ENCODE measurements at regions not wholly inside any gene's neighbourhood (a gene's known extent, or its start where the extent isn't known, plus 50 kb on each side); places are given as distances from the start of the nearest gene placed in this dataset.

GRCh38 chr12:118575730-118576129 lies 199.4 kb downstream of the SUDS3 start (continued):
- TF ChIP-seq ZBTB43 (CRISPR knock-in tag; IDR thresholded peaks at IDR 0.05): no peak
- no peak for TF ChIP-seq ZBTB21 (CRISPR knock-in tag; IDR thresholded peaks at IDR 0.05; ENCODE audit: borderline replicate concordance)

GRCh38 chr12:118581371-118581770 lies 205.0 kb downstream of the SUDS3 start:
- DNase-seq (ENCODE audit: low spot score): no peak

GRCh38 chr12:118582863-118583262 lies 206.5 kb downstream of the SUDS3 start:
- DNase-seq (ENCODE audit: low spot score) (no peak), ATAC-seq (no peak)
- Mint-ChIP-seq H3K27me3 (ENCODE audit: low read depth) (peaks cover 4% of the 10 kb centered on the region; the same call in 1 of the 2 replicates), H3K4me3 (no peak overlapping the region), H3K27ac (no peak overlapping the region), H3K36me3 (peaks cover 7% of the 10 kb centered on the region), H3K4me1 (peaks cover 16% of the 10 kb centered on the region), H3K9me3 (peaks cover 18% of the 10 kb centered on the region)
- no peak for TF ChIP-seq ZNF219 (CRISPR knock-in tag; IDR thresholded peaks at IDR 0.05; ENCODE audit: borderline replicate concordance)
- TF ChIP-seq MXD4 (CRISPR knock-in tag; IDR thresholded peaks at IDR 0.05; ENCODE audit: borderline replicate concordance): no peak
- TF ChIP-seq ATF2 (CRISPR knock-in tag; IDR thresholded peaks at IDR 0.05; ENCODE audit: borderline replicate concordance, low read depth): no peak
- POLR2A ChIA-PET: no interaction called here
- CTCF ChIA-PET: interaction anchor here (1.4 kb wide), 1 partner anchor 147 kb away, joined by 3 read pairs; no protein-coding TSS in a partner anchor

More at GRCh38 chr12:118581371-118581770, 205.0 kb downstream of the SUDS3 start:
- Mint-ChIP-seq H3K27ac (no peak overlapping the region), H3K36me3 (peaks cover 5% of the 10 kb centered on the region), H3K9me3 (peaks cover 7% of the 10 kb centered on the region), H3K4me3 (no peak overlapping the region), H3K27me3 (ENCODE audit: low read depth) (peaks cover 4% of the 10 kb centered on the region; the same call in 1 of the 2 replicates), H3K4me1 (peaks cover 16% of the 10 kb centered on the region)
- TF ChIP-seq ELF4 (CRISPR knock-in tag; IDR thresholded peaks at IDR 0.05; ENCODE audit: low read depth): no peak
- no peak for TF ChIP-seq ZNF532 (CRISPR knock-in tag; IDR thresholded peaks at IDR 0.05; ENCODE audit: borderline replicate concordance)
- no peak for TF ChIP-seq TEAD1 (CRISPR knock-in tag; IDR thresholded peaks at IDR 0.05)
- TF ChIP-seq FOXK1 (CRISPR knock-in tag; IDR thresholded peaks at IDR 0.05): no peak
- TF ChIP-seq ATF3 (CRISPR knock-in tag; conservative IDR thresholded peaks at IDR 0.05): no peak
- TF ChIP-seq ZNF232 (CRISPR knock-in tag; IDR thresholded peaks at IDR 0.05): no peak
- no peak for TF ChIP-seq RELA (CRISPR knock-in tag; IDR thresholded peaks at IDR 0.05; ENCODE audit: borderline replicate concordance)
- ChIA-PET CTCF (interaction anchor here (1.4 kb wide), 1 partner anchor 145 kb away, joined by 3 read pairs; no protein-coding TSS in a partner anchor), POLR2A (no interaction called here)
- no peak for ATAC-seq

GRCh38 chr12:118586433-118586832 lies 210.1 kb downstream of the SUDS3 start:
- DNase-seq (ENCODE audit: low spot score) (no peak), ATAC-seq (no peak)
- H3K4me3 Mint-ChIP-seq: no peak overlapping the region
- no peak overlapping the region for H3K27ac Mint-ChIP-seq
- peaks cover 7% of the 10 kb centered on the region for H3K36me3 Mint-ChIP-seq
- H3K4me1 Mint-ChIP-seq: peaks cover 18% of the 10 kb centered on the region
- peaks cover 4% of the 10 kb centered on the region; the same call in 1 of the 2 replicates for H3K27me3 Mint-ChIP-seq (ENCODE audit: low read depth)
- ChIA-PET CTCF (no interaction called here), POLR2A (no interaction called here)
- H3K9me3 Mint-ChIP-seq: peaks cover 18% of the 10 kb centered on the region
- TF ChIP-seq ZNF671 (CRISPR knock-in tag; IDR thresholded peaks at IDR 0.05) (no peak), TEAD4 (CRISPR knock-in tag; IDR thresholded peaks at IDR 0.05) (no peak), MAX (CRISPR knock-in tag; IDR thresholded peaks at IDR 0.05) (no peak), TP53 (CRISPR knock-in tag; IDR thresholded peaks at IDR 0.05) (no peak), ZNF425 (CRISPR knock-in tag; conservative IDR thresholded peaks at IDR 0.05) (no peak), TEAD1 (CRISPR knock-in tag; IDR thresholded peaks at IDR 0.05) (no peak), CTCF (IDR thresholded peaks at IDR 0.05) (no peak), NR3C1 (CRISPR knock-in tag; conservative IDR thresholded peaks at IDR 0.05; ENCODE audit: low read depth) (no peak)
